Lung (tissue), 11 donors: ENCODE measurements at regions not wholly inside any gene's neighbourhood (a gene's known extent, or its start where the extent isn't known, plus 50 kb on each side); places are given as distances from the start of the nearest gene placed in this dataset.

Experiments used
- ATAC-seq: fragments of 200-7000 bp; cut with Tn5 transposase; one replicate; pipeline ENCODE4 v1.9.1; 2020; ENCODE audit warnings: moderate number of reproducible peaks; ENCODE audit not compliant: insufficient read depth, low FRiP score
- DNase-seq, 3 donors: peaks; one replicate each; pipeline ENCODE4 v3.0.0-alpha.2; 2013 to 2017
- H3K27ac ChIP-seq, 2 donors: one replicate each; pipeline ENCODE4 v1.5.1; 2013; ENCODE audit warnings: mild to moderate bottlenecking in 2 of 2, moderate library complexity in 2 of 2, control low read depth in 1 of 2, inconsistent platforms in 1 of 2, low read depth in 1 of 2, low read length in 1 of 2
- H3K27me3 ChIP-seq, 3 donors: one replicate each; pipeline ENCODE4 v1.5.1; 2013; ENCODE audit warnings: low read length in 2 of 3; ENCODE audit not compliant: control insufficient read depth in 3 of 3, insufficient read depth in 3 of 3
- H3K36me3 ChIP-seq, 4 donors: one replicate each; pipeline ENCODE4 v1.5.1; 2013; ENCODE audit warnings: low read length in 4 of 4, mild to moderate bottlenecking in 1 of 4, moderate library complexity in 1 of 4; ENCODE audit not compliant: control insufficient read depth in 4 of 4, insufficient read depth in 4 of 4
- H3K4me1 ChIP-seq, 5 donors: one replicate each; pipeline ENCODE4 v1.5.1; 2013; ENCODE audit warnings: low read length in 5 of 5, mild to moderate bottlenecking in 2 of 5, moderate library complexity in 1 of 5; ENCODE audit not compliant: control insufficient read depth in 5 of 5, insufficient read depth in 5 of 5
- H3K4me3 ChIP-seq: one replicate; pipeline ENCODE4 v1.5.1; 2013; ENCODE audit warnings: mild to moderate bottlenecking, control low read depth, moderate library complexity
- H3K9ac ChIP-seq, 2 donors: one replicate each; pipeline ENCODE4 v1.5.1; 2013; ENCODE audit warnings: low read length in 2 of 2, control low read depth in 1 of 2; ENCODE audit not compliant: insufficient read depth in 1 of 2
- H3K9me3 ChIP-seq, 4 donors: one replicate each; pipeline ENCODE4 v1.5.1; 2013; ENCODE audit warnings: low read length in 3 of 4, mild to moderate bottlenecking in 1 of 4, moderate library complexity in 1 of 4; ENCODE audit not compliant: control insufficient read depth in 4 of 4, insufficient read depth in 3 of 4
- CTCF ChIP-seq: IDR thresholded peaks from 2 replicates; pipeline ENCODE4 v1.5.1; 2012; ENCODE audit warnings: mild to moderate bottlenecking; ENCODE audit errors: control extremely low read depth, extremely low read depth
- WGBS, 2 donors: extraction: QIAGEN DNeasy Blood & Tissue Kit; methylation state at CpG; one replicate each; pipeline ENCODE4 v1.1.7; 2013; 5-methylcytosine and 5-hydroxymethylcytosine counted together
- donor health status: control.
- donor health status: control.
- donor health status: Bipolar disorder and iron deficiency.
- donor health status: healthy.
- donor health status: DM: yes; HTN: yes; CAD: no.

DNA sequence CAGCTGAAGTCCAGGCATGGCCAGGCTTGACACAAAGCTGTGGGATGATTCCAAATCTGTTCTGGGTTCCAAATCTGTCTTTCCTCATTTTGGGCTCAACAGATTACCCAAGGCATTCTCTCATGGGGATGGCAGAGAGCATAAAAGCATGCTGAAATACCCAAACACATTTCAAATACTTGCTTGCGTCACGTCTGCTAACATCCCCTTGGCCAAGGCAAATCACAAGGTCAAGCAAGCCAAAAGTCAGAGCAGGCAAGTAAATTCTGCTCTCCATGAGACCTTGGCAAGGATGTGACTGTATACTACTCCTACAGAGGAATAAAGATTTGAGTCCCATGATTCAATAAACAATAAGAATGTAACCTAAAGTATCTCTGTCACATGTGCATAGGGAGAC lies 306.7 kb downstream of the EPB41L4A start:
- Histone ChIP-seq H3K9me3 (no peaks in the 10 kb centered on the region), H3K36me3 (no peaks in the 10 kb centered on the region), H3K4me1 (peaks cover 0 to 8% (median 5%) of the 10 kb centered on the region in 5 donors), H3K27me3 (no peaks in the 10 kb centered on the region), H3K9ac (no peak overlapping the region), H3K4me3 (no peak overlapping the region), H3K27ac (no peak overlapping the region)
- WGBS, 2 donors: 42 to 63% methylated on average over 2 of the region's 2 CpGs
- DNase-seq (no peak), ATAC-seq (no peak)
- no peak for TF ChIP-seq CTCF

- ATAC-seq: peak; percentile 86
- no peak overlapping the region for H3K27ac ChIP-seq
- no peaks in the 10 kb centered on the region for H3K36me3 ChIP-seq
- DNase-seq: peak; percentile 76 to 95 (median 91)
- WGBS, 2 donors: 46 to 51% methylated on average over 4 of the region's 4 CpGs
- peaks cover 0 to 8% (median 5%) of the 10 kb centered on the region in 5 donors for H3K4me1 ChIP-seq
- H3K4me3 ChIP-seq: no peak overlapping the region
- H3K9me3 ChIP-seq: no peaks in the 10 kb centered on the region
- no peaks in the 10 kb centered on the region for H3K27me3 ChIP-seq
- no peak for TF ChIP-seq CTCF
- H3K9ac ChIP-seq: no peak overlapping the region
Observed at GRCh38 chr5:112109331-112110007, 309.6 kb downstream of the EPB41L4A start.

- H3K9ac ChIP-seq: no peak overlapping the region
- WGBS, 2 donors: 19 to 34% methylated on average over 2 of the region's 2 CpGs
Observed at GRCh38 chr5:112106878-112107277, 312.2 kb downstream of the EPB41L4A start.

More at GRCh38 chr5:112106878-112107277, 312.2 kb downstream of the EPB41L4A start:
- no peak for DNase-seq
- Histone ChIP-seq H3K36me3 (no peaks in the 10 kb centered on the region), H3K27me3 (no peaks in the 10 kb centered on the region), H3K9me3 (no peaks in the 10 kb centered on the region), H3K27ac (no peak overlapping the region), H3K4me3 (no peak overlapping the region), H3K4me1 (peaks cover 0 to 8% (median 5%) of the 10 kb centered on the region in 5 donors)
- ATAC-seq: no peak
- no peak for TF ChIP-seq CTCF
